ENCODE measurements at regions not wholly inside any gene's neighbourhood (a gene's known extent, or its start where the extent isn't known, plus 50 kb on each side); places are given as distances from the start of the nearest gene placed in this dataset.

DNA sequence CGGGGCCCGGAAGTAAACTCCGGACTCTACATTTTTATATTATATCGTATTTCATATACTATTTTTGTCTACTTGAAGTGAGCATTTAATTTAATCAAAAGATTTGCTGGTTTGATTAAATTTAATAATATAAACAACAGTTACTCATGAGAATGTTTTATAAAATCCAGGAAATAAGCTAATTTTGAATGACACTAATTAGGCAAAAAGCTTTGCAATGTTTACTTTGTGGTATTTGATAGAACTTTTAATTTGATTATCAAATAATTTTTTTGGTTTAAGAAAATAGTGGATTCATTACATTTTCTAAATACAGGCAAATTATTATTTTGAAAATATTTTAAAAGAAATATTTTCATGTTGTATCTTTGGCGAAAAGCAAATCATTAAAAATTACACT lies 900.4 kb upstream of the CDH2 start:
- FAIRE-seq (no peak), ATAC-seq (no peak), DNase-seq (ENCODE audit: low read depth, low spot score) (no peak)
- SMC1A ChIA-PET (ENCODE audit: uncharacterized antibody, unreplicated experiment): interaction anchor here (1.4 kb wide), 1 partner anchor 11 kb away, joined by 3 read pairs; no protein-coding TSS in a partner anchor
- no peaks in the 10 kb centered on the region for H3K79me2 ChIP-seq (ENCODE audit: control insufficient read depth, insufficient read depth, low read length)
- BruUV-seq (replicated peaks): no TSS peak
- no peaks in the 10 kb centered on the region for H3K27me3 ChIP-seq (replicated peaks in 1 of 2; ENCODE audit: control insufficient read depth in 2 of 2, insufficient read depth in 2 of 2, low read length in 1 of 2)
- no peaks in the 10 kb centered on the region for H4K20me1 ChIP-seq (ENCODE audit: control insufficient read depth, insufficient read depth)
- POLR2A ChIA-PET: no interaction called here
- 75% methylated on average over 5 of the region's 5 CpGs for WGBS (ENCODE audit: insufficient coverage, insufficient replicate concordance, low lambda C conversion rate, missing lambda C conversion rate)
- no peak overlapping the region for H3K4me2 ChIP-seq (ENCODE audit: control insufficient read depth, insufficient read depth)
- no peak overlapping the region for H3K4me3 ChIP-seq
- in situ Hi-C loops (cut with MboI): no loop called here
- intact Hi-C loops (cut with micrococcal nuclease; ENCODE audit: unreplicated experiment): no loop called here
- no peaks in the 10 kb centered on the region for H3K9me3 ChIP-seq (replicated peaks; ENCODE audit: control insufficient read depth, insufficient read depth, low read length)
- RAD21 ChIA-PET (ENCODE audit: unreplicated experiment): no interaction called here
- no peak overlapping the region for H3K9ac ChIP-seq (ENCODE audit: control insufficient read depth, insufficient read depth, low read length)
- no peak overlapping the region for H3K27ac ChIP-seq (ENCODE audit: control insufficient read depth, insufficient read depth)
- no peak overlapping the region for H2AFZ ChIP-seq (ENCODE audit: control insufficient read depth, low read depth, low read length)
- CTCF ChIA-PET: no interaction called here
- no peaks in the 10 kb centered on the region for H3K36me3 ChIP-seq (ENCODE audit: control insufficient read depth in 2 of 2, insufficient read depth in 2 of 2, low read length in 1 of 2)
- H3K4me1 ChIP-seq (ENCODE audit: control insufficient read depth, insufficient read depth, low read length): no peaks in the 10 kb centered on the region
- TF ChIP-seq RELA (IDR thresholded peaks at IDR 0.05; ENCODE audit: borderline replicate concordance, partially characterized antibody) (no peak), ZBED1 (IDR thresholded peaks at IDR 0.05; ENCODE audit: borderline replicate concordance) (no peak), RFX5 (IDR thresholded peaks at IDR 0.05; ENCODE audit: low read depth, low read length) (no peak), CEBPB (IDR thresholded peaks at IDR 0.05; ENCODE audit: borderline replicate concordance in 1 of 2, low read depth in 2 of 2, low read length in 2 of 2) (no peak), JUNB (IDR thresholded peaks at IDR 0.05) (no peak), FOS (IDR thresholded peaks at IDR 0.05; ENCODE audit: borderline replicate concordance, extremely low read depth, insufficient read length) (no peak)
- TF ChIP-seq, protein P1, sequence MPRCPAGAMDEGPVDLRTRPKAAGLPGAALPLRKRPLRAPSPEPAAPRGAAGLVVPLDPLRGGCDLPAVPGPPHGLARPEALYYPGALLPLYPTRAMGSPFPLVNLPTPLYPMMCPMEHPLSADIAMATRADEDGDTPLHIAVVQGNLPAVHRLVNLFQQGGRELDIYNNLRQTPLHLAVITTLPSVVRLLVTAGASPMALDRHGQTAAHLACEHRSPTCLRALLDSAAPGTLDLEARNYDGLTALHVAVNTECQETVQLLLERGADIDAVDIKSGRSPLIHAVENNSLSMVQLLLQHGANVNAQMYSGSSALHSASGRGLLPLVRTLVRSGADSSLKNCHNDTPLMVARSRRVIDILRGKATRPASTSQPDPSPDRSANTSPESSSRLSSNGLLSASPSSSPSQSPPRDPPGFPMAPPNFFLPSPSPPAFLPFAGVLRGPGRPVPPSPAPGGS (IDR thresholded peaks at IDR 0.05; ENCODE audit: borderline replicate concordance, insufficient read depth, low read depth, low read length, poor library complexity, severe bottlenecking): no peak
- TF ChIP-seq, protein P2, sequence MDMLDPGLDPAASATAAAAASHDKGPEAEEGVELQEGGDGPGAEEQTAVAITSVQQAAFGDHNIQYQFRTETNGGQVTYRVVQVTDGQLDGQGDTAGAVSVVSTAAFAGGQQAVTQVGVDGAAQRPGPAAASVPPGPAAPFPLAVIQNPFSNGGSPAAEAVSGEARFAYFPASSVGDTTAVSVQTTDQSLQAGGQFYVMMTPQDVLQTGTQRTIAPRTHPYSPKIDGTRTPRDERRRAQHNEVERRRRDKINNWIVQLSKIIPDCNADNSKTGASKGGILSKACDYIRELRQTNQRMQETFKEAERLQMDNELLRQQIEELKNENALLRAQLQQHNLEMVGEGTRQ (IDR thresholded peaks at IDR 0.05; ENCODE audit: borderline replicate concordance, low read depth, low read length): no peak
- TF ChIP-seq, protein P3, sequence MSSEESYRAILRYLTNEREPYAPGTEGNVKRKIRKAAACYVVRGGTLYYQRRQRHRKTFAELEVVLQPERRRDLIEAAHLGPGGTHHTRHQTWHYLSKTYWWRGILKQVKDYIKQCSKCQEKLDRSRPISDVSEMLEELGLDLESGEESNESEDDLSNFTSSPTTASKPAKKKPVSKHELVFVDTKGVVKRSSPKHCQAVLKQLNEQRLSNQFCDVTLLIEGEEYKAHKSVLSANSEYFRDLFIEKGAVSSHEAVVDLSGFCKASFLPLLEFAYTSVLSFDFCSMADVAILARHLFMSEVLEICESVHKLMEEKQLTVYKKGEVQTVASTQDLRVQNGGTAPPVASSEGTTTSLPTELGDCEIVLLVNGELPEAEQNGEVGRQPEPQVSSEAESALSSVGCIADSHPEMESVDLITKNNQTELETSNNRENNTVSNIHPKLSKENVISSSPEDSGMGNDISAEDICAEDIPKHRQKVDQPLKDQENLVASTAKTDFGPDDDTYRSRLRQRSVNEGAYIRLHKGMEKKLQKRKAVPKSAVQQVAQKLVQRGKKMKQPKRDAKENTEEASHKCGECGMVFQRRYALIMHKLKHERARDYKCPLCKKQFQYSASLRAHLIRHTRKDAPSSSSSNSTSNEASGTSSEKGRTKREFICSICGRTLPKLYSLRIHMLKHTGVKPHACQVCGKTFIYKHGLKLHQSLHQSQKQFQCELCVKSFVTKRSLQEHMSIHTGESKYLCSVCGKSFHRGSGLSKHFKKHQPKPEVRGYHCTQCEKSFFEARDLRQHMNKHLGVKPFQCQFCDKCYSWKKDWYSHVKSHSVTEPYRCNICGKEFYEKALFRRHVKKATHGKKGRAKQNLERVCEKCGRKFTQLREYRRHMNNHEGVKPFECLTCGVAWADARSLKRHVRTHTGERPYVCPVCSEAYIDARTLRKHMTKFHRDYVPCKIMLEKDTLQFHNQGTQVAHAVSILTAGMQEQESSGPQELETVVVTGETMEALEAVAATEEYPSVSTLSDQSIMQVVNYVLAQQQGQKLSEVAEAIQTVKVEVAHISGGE (CRISPR knock-in tag; IDR thresholded peaks at IDR 0.05): no peak
- TF ChIP-seq, protein P4, sequence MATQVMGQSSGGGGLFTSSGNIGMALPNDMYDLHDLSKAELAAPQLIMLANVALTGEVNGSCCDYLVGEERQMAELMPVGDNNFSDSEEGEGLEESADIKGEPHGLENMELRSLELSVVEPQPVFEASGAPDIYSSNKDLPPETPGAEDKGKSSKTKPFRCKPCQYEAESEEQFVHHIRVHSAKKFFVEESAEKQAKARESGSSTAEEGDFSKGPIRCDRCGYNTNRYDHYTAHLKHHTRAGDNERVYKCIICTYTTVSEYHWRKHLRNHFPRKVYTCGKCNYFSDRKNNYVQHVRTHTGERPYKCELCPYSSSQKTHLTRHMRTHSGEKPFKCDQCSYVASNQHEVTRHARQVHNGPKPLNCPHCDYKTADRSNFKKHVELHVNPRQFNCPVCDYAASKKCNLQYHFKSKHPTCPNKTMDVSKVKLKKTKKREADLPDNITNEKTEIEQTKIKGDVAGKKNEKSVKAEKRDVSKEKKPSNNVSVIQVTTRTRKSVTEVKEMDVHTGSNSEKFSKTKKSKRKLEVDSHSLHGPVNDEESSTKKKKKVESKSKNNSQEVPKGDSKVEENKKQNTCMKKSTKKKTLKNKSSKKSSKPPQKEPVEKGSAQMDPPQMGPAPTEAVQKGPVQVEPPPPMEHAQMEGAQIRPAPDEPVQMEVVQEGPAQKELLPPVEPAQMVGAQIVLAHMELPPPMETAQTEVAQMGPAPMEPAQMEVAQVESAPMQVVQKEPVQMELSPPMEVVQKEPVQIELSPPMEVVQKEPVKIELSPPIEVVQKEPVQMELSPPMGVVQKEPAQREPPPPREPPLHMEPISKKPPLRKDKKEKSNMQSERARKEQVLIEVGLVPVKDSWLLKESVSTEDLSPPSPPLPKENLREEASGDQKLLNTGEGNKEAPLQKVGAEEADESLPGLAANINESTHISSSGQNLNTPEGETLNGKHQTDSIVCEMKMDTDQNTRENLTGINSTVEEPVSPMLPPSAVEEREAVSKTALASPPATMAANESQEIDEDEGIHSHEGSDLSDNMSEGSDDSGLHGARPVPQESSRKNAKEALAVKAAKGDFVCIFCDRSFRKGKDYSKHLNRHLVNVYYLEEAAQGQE (IDR thresholded peaks at IDR 0.05; ENCODE audit: low read depth, low read length): no peak
- TF ChIP-seq, protein P5, sequence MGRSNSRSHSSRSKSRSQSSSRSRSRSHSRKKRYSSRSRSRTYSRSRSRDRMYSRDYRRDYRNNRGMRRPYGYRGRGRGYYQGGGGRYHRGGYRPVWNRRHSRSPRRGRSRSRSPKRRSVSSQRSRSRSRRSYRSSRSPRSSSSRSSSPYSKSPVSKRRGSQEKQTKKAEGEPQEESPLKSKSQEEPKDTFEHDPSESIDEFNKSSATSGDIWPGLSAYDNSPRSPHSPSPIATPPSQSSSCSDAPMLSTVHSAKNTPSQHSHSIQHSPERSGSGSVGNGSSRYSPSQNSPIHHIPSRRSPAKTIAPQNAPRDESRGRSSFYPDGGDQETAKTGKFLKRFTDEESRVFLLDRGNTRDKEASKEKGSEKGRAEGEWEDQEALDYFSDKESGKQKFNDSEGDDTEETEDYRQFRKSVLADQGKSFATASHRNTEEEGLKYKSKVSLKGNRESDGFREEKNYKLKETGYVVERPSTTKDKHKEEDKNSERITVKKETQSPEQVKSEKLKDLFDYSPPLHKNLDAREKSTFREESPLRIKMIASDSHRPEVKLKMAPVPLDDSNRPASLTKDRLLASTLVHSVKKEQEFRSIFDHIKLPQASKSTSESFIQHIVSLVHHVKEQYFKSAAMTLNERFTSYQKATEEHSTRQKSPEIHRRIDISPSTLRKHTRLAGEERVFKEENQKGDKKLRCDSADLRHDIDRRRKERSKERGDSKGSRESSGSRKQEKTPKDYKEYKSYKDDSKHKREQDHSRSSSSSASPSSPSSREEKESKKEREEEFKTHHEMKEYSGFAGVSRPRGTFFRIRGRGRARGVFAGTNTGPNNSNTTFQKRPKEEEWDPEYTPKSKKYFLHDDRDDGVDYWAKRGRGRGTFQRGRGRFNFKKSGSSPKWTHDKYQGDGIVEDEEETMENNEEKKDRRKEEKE (IDR thresholded peaks at IDR 0.05): no peak
